Skeletal muscle tissue (tissue), 3 donors: ENCODE measurements at regions not wholly inside any gene's neighbourhood (a gene's known extent, or its start where the extent isn't known, plus 50 kb on each side); places are given as distances from the start of the nearest gene placed in this dataset.

ENCODE experiments used
- H3K27ac ChIP-seq: one replicate; pipeline ENCODE4 v1.7.0; 2013; ENCODE audit warnings: mild to moderate bottlenecking, low read depth, low read length, inconsistent platforms
- H3K27me3 ChIP-seq, 3 donors: one replicate each; pipeline ENCODE4 v1.7.0; 2013; ENCODE audit warnings: low read length in 3 of 3; ENCODE audit not compliant: control insufficient read depth in 3 of 3, insufficient read depth in 3 of 3
- H3K36me3 ChIP-seq, 3 donors: one replicate each; pipeline ENCODE4 v1.7.0; 2013; ENCODE audit warnings: low read length in 3 of 3; ENCODE audit not compliant: control insufficient read depth in 3 of 3, insufficient read depth in 3 of 3
- H3K4me1 ChIP-seq, 3 donors: one replicate each; pipeline ENCODE4 v1.7.0; 2013; ENCODE audit warnings: low read length in 3 of 3, mild to moderate bottlenecking in 3 of 3; ENCODE audit not compliant: control insufficient read depth in 3 of 3, insufficient read depth in 3 of 3
- H3K4me3 ChIP-seq, 3 donors: one replicate each; pipeline ENCODE4 v1.7.0; 2013; ENCODE audit warnings: low read length in 3 of 3
- H3K9ac ChIP-seq, 3 donors: one replicate each; pipeline ENCODE4 v1.7.0; 2013; ENCODE audit warnings: low read length in 3 of 3, mild to moderate bottlenecking in 3 of 3, moderate library complexity in 2 of 3, low read depth in 1 of 3
- H3K9me3 ChIP-seq, 3 donors: one replicate each; pipeline ENCODE4 v1.7.0; 2013; ENCODE audit warnings: low read length in 3 of 3; ENCODE audit not compliant: control insufficient read depth in 3 of 3
- donor health status: Osteomylitis.

DNA sequence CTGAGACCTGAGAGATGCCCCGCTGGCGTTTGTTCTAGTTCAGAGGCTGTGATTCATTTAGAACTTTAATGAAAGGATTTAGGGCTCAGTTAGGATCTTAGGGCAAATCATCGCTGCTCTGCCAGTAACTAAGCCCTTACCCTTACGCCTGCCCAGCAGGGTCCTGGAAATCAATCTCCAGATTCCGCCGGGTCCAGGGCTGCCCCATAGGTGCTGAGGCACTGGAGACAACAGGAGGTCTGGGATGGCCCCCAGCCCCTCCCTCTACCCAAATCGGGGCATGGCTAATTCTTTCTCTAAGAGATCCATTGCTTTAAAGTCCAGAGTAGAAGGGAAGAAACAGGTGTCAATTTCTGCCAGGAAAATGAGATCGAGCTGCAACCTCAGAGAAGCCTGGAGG lies 83.1 kb downstream of the SDC1 start:
- H3K27ac ChIP-seq: peak overlapping the region; percentile 38
- H3K9me3 ChIP-seq: no peaks in the 10 kb centered on the region
- H3K27me3 ChIP-seq: no peaks in the 10 kb centered on the region
- H3K36me3 ChIP-seq: no peaks in the 10 kb centered on the region
- H3K4me1 ChIP-seq: peaks cover 0 to 12% (median 0%) of the 10 kb centered on the region in 3 donors
- H3K4me3 ChIP-seq: no peak overlapping the region
- H3K9ac ChIP-seq: no peak overlapping the region

DNA sequence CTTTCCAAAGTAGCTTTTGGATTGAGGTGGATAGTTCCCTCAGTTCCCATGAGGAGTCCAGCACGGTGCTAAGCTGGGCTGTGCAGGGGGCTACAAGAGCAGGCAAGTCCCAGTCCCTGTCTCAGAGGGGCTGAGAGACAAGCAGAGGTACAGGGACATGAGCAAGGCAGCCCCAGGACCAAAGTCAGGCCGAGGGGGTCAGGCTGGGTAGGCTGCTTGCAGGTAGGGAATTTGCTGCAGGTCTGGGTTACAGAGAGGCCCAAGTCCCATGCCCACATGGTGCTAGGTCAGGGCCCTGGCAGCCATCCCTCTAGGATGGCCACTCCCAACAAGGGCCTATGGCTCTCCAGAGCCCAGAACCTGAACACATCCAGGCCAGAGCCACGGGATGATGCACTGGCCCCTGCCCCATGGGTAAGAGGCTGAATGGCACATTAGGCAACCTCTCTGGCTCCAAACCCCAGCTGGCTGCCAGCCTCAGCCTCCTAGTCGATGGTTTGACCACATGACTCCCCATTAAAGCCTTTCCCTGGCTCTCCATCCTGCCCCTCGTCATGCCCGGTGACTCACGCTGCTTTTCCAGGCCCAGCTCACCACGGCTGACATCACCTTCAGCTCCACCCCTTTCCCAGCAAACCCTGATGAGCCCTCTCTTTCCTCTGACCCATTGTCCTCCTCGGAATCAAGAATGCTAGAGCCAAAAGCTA lies 83.7 kb downstream of the SDC1 start:
- no peak overlapping the region for H3K9ac ChIP-seq
- peaks cover 0 to 12% (median 0%) of the 10 kb centered on the region in 3 donors for H3K4me1 ChIP-seq
- no peak overlapping the region for H3K4me3 ChIP-seq
- peak overlapping the region; percentile 38 for H3K27ac ChIP-seq
- H3K27me3 ChIP-seq: no peaks in the 10 kb centered on the region
- no peaks in the 10 kb centered on the region for H3K9me3 ChIP-seq
- no peaks in the 10 kb centered on the region for H3K36me3 ChIP-seq

- Histone ChIP-seq H3K27ac (no peak overlapping the region), H3K4me3 (no peak overlapping the region), H3K27me3 (no peaks in the 10 kb centered on the region), H3K9ac (no peak overlapping the region), H3K36me3 (no peaks in the 10 kb centered on the region), H3K4me1 (peaks cover 0 to 12% (median 0%) of the 10 kb centered on the region in 3 donors), H3K9me3 (no peaks in the 10 kb centered on the region)
These were observed 84.4 kb downstream of the SDC1 start for GRCh38 chr2:20140321-20141055.

DNA sequence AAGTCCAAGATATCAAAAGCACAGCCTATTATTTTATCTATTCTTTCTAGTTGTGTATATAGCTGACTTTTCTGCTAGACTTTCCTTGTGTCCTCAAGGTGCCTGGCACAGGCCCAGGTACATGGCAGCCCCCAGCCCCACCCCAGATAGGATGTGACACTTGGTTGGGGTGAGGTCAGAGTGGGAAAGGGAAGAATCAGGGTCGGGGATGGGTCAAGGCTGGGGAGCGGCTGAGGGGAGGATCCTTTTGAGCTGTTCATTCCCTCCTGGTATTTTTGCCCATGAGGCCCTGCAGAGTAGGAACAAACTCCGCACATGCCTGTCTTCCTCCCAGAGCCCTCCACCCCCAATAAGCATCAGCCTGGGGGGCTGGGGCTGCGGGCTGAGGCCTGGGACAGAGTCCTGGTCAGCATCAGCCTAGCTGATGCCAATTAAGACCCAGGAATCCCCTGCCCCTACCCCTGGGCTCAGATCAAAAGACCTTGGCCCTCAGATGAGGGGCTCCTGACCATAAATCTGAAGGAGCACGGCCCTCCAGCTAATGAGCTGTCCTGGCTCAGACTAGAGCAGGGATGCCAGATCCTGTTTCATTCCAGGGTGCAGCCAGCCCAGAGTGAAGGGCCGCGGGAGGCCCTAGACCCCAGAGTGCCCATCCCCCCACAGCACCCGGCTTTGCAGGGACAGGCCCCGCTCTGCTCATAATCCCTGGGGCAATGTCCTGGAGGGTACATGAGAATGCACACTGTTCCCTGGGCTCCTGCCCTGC lies 85.3 kb downstream of the SDC1 start:
- no peaks in the 10 kb centered on the region for H3K36me3 ChIP-seq
- no peaks in the 10 kb centered on the region for H3K9me3 ChIP-seq
- no peak overlapping the region for H3K27ac ChIP-seq
- H3K4me3 ChIP-seq: no peak overlapping the region
- no peak overlapping the region for H3K9ac ChIP-seq
- H3K4me1 ChIP-seq: peaks cover 0 to 12% (median 0%) of the 10 kb centered on the region in 3 donors
- peaks cover 0 to 7% (median 5%) of the 10 kb centered on the region in 3 donors for H3K27me3 ChIP-seq

DNA sequence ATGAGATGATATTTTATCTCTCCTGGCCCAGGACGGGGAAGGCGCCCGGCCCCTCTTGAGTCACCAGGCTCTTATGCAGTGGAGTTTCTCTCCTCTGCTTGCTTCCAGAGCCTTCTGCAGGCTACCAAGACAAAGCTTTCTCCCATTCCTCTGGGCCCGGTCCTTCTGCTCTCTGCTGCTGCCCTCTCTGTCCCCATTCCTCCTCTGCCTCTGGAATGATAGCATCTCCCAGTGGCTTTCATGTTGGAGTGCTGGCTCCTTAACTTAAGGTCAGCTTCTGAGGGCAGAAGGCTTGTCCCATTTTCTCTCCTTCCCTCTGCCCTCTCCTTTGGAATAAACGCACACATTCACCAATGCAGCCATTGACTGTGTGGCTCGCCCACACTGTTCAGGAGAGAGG lies 86.2 kb downstream of the SDC1 start:
- H3K9me3 ChIP-seq: no peaks in the 10 kb centered on the region

DNA sequence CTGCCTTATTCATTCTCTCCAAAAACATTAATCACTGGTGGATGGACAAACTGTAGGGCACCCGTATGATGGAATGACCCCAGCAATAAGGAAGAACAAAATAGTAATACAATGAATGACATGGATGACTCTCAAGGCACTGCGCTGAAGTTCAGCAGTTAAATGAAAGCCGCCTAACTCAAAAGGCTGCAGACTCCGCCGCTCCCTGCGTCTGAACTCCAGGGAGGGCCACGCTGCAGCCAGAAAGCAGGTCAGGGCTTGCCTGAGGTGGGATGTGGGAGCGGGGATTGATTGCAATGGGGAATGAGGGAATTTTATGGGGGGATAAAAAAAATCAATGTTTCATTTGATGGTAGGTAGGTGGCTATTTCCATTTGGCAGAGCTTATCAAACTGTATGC lies 86.5 kb upstream of the LAPTM4A start:
- no peak overlapping the region for H3K9ac ChIP-seq
- H3K4me1 ChIP-seq: peaks cover 0 to 12% (median 0%) of the 10 kb centered on the region in 3 donors
- no peaks in the 10 kb centered on the region for H3K9me3 ChIP-seq
- peaks cover 5 to 18% (median 9%) of the 10 kb centered on the region in 3 donors for H3K27me3 ChIP-seq
- no peak overlapping the region for H3K4me3 ChIP-seq
- no peak overlapping the region for H3K27ac ChIP-seq
- no peaks in the 10 kb centered on the region for H3K36me3 ChIP-seq

More for the DNA sequence above, 86.2 kb downstream of the SDC1 start:
- peaks cover 5 to 12% (median 6%) of the 10 kb centered on the region in 3 donors for H3K27me3 ChIP-seq
- H3K36me3 ChIP-seq: no peaks in the 10 kb centered on the region
- no peak overlapping the region for H3K27ac ChIP-seq
- no peak overlapping the region for H3K9ac ChIP-seq
- H3K4me1 ChIP-seq: peaks cover 0 to 12% (median 0%) of the 10 kb centered on the region in 3 donors
- H3K4me3 ChIP-seq: no peak overlapping the region

GRCh38 chr2:20137131-20137571 lies 85.7 kb upstream of the LAPTM4A start:
- no peaks in the 10 kb centered on the region for H3K36me3 ChIP-seq
- no peak overlapping the region for H3K4me3 ChIP-seq
- peaks cover 0 to 12% (median 0%) of the 10 kb centered on the region in 3 donors for H3K4me1 ChIP-seq
- H3K27ac ChIP-seq: no peak overlapping the region
- no peak overlapping the region for H3K9ac ChIP-seq
- H3K9me3 ChIP-seq: no peaks in the 10 kb centered on the region
- peaks cover 5 to 20% (median 9%) of the 10 kb centered on the region in 3 donors for H3K27me3 ChIP-seq

GRCh38 chr2:20136149-20136548 lies 84.7 kb upstream of the LAPTM4A start:
- Histone ChIP-seq H3K9me3 (no peaks in the 10 kb centered on the region), H3K36me3 (no peaks in the 10 kb centered on the region), H3K4me1 (peaks cover 0 to 5% (median 0%) of the 10 kb centered on the region in 3 donors), H3K27ac (no peak overlapping the region), H3K4me3 (no peak overlapping the region), H3K9ac (no peak overlapping the region), H3K27me3 (peaks cover 5 to 20% (median 9%) of the 10 kb centered on the region in 3 donors)

GRCh38 chr2:20135631-20136050 lies 84.2 kb upstream of the LAPTM4A start:
- Histone ChIP-seq H3K27me3 (peaks cover 5 to 20% (median 9%) of the 10 kb centered on the region in 3 donors), H3K9me3 (no peaks in the 10 kb centered on the region), H3K4me3 (no peak overlapping the region), H3K36me3 (no peaks in the 10 kb centered on the region), H3K27ac (no peak overlapping the region), H3K9ac (no peak overlapping the region), H3K4me1 (no peaks in the 10 kb centered on the region)
